GM23338 (cell line): ENCODE measurements at regions not wholly inside any gene's neighbourhood (a gene's known extent, or its start where the extent isn't known, plus 50 kb on each side); places are given as distances from the start of the nearest gene placed in this dataset.

Experiments used
- CREB1 ChIP-seq: fragments of 250-450 bp; sonication (Bioruptor Pico); IDR thresholded peaks from 2 replicates; pipeline ENCODE4 v1.5.0; 2020; ENCODE audit warnings: low read depth, mild to moderate bottlenecking, moderate library complexity
- CTCF ChIP-seq, 2 experiments: fragments of 200-600 bp in 1 of 2; sonication (generic) in 1 of 2; conservative IDR thresholded peaks; 2 replicates each; pipeline versions ENCODE4 v1.5.1 to v1.6.1; 2016 to 2017; ENCODE audit warnings: antibody characterized with exemption in 2 of 2, low read depth in 2 of 2, mild to moderate bottlenecking in 2 of 2, moderate library complexity in 1 of 2
- ETS1 ChIP-seq: IDR thresholded peaks from 2 replicates; pipeline ENCODE4 v1.6.1; 2016; ENCODE audit warnings: antibody characterized with exemption
- EZH2 ChIP-seq: fragments of 200-600 bp; sonication (generic); IDR thresholded peaks from one replicate; pipeline ENCODE4 v1.8.0; 2017; ENCODE audit warnings: antibody characterized with exemption, mild to moderate bottlenecking, low read depth; ENCODE audit not compliant: unreplicated experiment
- EZH2phosphoT487 ChIP-seq: fragments of 200-600 bp; sonication (generic); IDR thresholded peaks from one replicate; pipeline ENCODE4 v1.8.1; 2018; ENCODE audit warnings: antibody characterized with exemption; ENCODE audit not compliant: unreplicated experiment
- JUNB ChIP-seq: IDR thresholded peaks from one replicate; pipeline ENCODE4 v1.6.1; 2016; ENCODE audit warnings: antibody characterized with exemption; ENCODE audit not compliant: unreplicated experiment
- NANOG ChIP-seq: IDR thresholded peaks from 2 replicates; pipeline ENCODE4 v1.6.1; 2016; ENCODE audit warnings: antibody characterized with exemption, borderline replicate concordance
- POLR2AphosphoS5 ChIP-seq: IDR thresholded peaks from 2 replicates; pipeline ENCODE4 v1.6.1; 2016; ENCODE audit warnings: antibody characterized with exemption, low read depth
- REST ChIP-seq: IDR thresholded peaks from one replicate; pipeline ENCODE4 v1.6.1; 2018; ENCODE audit warnings: antibody characterized with exemption; ENCODE audit not compliant: unreplicated experiment
- STAT1 ChIP-seq: IDR thresholded peaks from one replicate; pipeline ENCODE4 v1.6.1; 2016; ENCODE audit warnings: antibody characterized with exemption; ENCODE audit not compliant: unreplicated experiment
- ZNF114 ChIP-seq: fragments of 250-450 bp; sonication (Bioruptor Pico); IDR thresholded peaks from 2 replicates; pipeline ENCODE4 v1.5.0; 2020; ENCODE audit warnings: mild to moderate bottlenecking, moderate library complexity
- ZNF331 ChIP-seq: fragments of 250-450 bp; sonication (Bioruptor Pico); IDR thresholded peaks from 2 replicates; pipeline ENCODE4 v1.5.0; 2020; ENCODE audit warnings: low read depth, mild to moderate bottlenecking, moderate library complexity
- ZNF462 ChIP-seq: fragments of 250-450 bp; sonication (Bioruptor Pico); IDR thresholded peaks from 2 replicates; pipeline ENCODE4 v1.5.0; 2020; ENCODE audit warnings: mild to moderate bottlenecking, moderate library complexity

GRCh38 chr17:68771867-68772515 lies 170.8 kb upstream of the FAM20A start:
- TF ChIP-seq CTCF (conservative IDR thresholded peaks at IDR 0.05; ENCODE audit: low read depth in 2 of 2) (peak; percentile 73 to 84), EZH2 (no peak), STAT1 (no peak), POLR2AphosphoS5 (no peak), REST (no peak), ZNF114 (CRISPR knock-in tag) (no peak), EZH2phosphoT487 (no peak), CREB1 (CRISPR knock-in tag) (no peak), ZNF462 (CRISPR knock-in tag) (no peak), ZNF331 (CRISPR knock-in tag) (no peak), NANOG (no peak), ETS1 (no peak), JUNB (no peak)
